OCI-LY3 (cell line): ENCODE measurements at regions not wholly inside any gene's neighbourhood (a gene's known extent, or its start where the extent isn't known, plus 50 kb on each side); places are given as distances from the start of the nearest gene placed in this dataset.

Experiments used
- H2AFZ ChIP-seq: fragments of 200-600, 300-600 bp; shearing (Covaris generic); 2 replicates; pipeline ENCODE4 v1.6.0; 2014; ENCODE audit warnings: antibody characterized with exemption, low read depth, low read length
- H3K27ac ChIP-seq: fragments of 200-600, 300-600 bp; sonication (generic); 2 replicates; pipeline ENCODE4 v1.5.1; 2014; ENCODE audit warnings: mild to moderate bottlenecking, low read length, moderate library complexity, mixed read lengths
- H3K27me3 ChIP-seq: fragments of 200-600, 300-600 bp; sonication (generic); 2 replicates; pipeline ENCODE4 v1.6.1; 2014; ENCODE audit warnings: low read depth, low read length, mixed read lengths
- H3K36me3 ChIP-seq: fragments of 200-600, 300-600 bp; sonication (generic); replicated peaks from 2 replicates; pipeline ENCODE3; 2014; ENCODE audit warnings: low read depth, low read length, mixed read lengths
- H3K4me1 ChIP-seq: fragments of 300-600, 200-600 bp; sonication (generic); 2 replicates; pipeline ENCODE4 v1.6.1; 2014; ENCODE audit warnings: low read length, mixed read lengths
- H3K4me2 ChIP-seq: fragments of 200-600, 300-600 bp; sonication (generic); 2 replicates; pipeline ENCODE4 v1.6.1; 2014; ENCODE audit warnings: low read length, mixed read lengths
- H3K4me3 ChIP-seq: fragments of 300-600, 200-600 bp; sonication (generic); 2 replicates; pipeline ENCODE4 v1.5.1; 2014; ENCODE audit warnings: antibody characterized with exemption, mild to moderate bottlenecking, low read length, moderate library complexity
- H3K79me2 ChIP-seq: fragments of 300-600, 200-600 bp; shearing (Covaris generic); 2 replicates; pipeline ENCODE4 v1.6.1; 2014; ENCODE audit warnings: mild to moderate bottlenecking, low read length, mixed read lengths
- H3K9ac ChIP-seq: fragments of 300-600, 200-600 bp; shearing (Covaris generic); 2 replicates; pipeline ENCODE4 v1.6.0; 2014; ENCODE audit warnings: mild to moderate bottlenecking, low read length, moderate library complexity
- H3K9me3 ChIP-seq: fragments of 200-600, 300-600 bp; shearing (Covaris generic); 2 replicates; pipeline ENCODE4 v1.6.1; 2014; ENCODE audit warnings: low read length, mixed read lengths; ENCODE audit not compliant: insufficient read depth
- H4K20me1 ChIP-seq: fragments of 200-600, 300-600 bp; sonication (generic); 2 replicates; pipeline ENCODE4 v1.6.1; 2016; ENCODE audit warnings: low read length, mixed read lengths; ENCODE audit not compliant: insufficient read depth
- EZH2phosphoT487 ChIP-seq: fragments of 200-600 bp; shearing (Covaris generic); IDR thresholded peaks from 2 replicates; pipeline ENCODE4 v1.6.1; 2018; ENCODE audit warnings: antibody characterized with exemption, mixed run types, low read depth
- TF ChIP-seq, protein P1 (sequence below): fragments of 200-600, 300-600 bp; sonication (generic); IDR thresholded peaks from 2 replicates; pipeline ENCODE4 v1.5.1; 2014; ENCODE audit warnings: antibody characterized with exemption, low read length, low read depth

DNA sequence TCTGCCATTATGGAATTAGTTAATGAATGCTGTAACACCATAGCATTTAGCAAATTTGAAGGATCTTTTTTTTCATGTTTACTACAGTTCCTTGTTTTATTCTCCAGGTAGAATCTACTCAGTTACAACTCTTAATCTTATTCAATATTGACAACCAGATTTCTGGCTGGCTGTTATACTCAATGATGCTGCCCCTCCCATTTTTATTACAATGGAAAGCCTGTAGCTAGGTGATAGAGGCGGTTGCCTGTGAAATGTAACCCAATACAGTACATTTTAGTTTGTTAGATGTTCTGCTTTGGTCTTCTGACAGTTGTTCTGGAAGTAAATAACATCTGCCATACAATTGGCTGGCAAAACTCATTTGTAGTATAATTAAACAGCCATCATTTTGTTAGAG is 294.2 kb downstream of the DMRTA1 start:
- no peak overlapping the region for H3K27ac ChIP-seq
- no peaks in the 10 kb centered on the region for H3K9me3 ChIP-seq
- no peaks in the 10 kb centered on the region for H3K4me1 ChIP-seq
- TF ChIP-seq, protein P1, sequence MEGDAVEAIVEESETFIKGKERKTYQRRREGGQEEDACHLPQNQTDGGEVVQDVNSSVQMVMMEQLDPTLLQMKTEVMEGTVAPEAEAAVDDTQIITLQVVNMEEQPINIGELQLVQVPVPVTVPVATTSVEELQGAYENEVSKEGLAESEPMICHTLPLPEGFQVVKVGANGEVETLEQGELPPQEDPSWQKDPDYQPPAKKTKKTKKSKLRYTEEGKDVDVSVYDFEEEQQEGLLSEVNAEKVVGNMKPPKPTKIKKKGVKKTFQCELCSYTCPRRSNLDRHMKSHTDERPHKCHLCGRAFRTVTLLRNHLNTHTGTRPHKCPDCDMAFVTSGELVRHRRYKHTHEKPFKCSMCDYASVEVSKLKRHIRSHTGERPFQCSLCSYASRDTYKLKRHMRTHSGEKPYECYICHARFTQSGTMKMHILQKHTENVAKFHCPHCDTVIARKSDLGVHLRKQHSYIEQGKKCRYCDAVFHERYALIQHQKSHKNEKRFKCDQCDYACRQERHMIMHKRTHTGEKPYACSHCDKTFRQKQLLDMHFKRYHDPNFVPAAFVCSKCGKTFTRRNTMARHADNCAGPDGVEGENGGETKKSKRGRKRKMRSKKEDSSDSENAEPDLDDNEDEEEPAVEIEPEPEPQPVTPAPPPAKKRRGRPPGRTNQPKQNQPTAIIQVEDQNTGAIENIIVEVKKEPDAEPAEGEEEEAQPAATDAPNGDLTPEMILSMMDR: no peak
- no peak for TF ChIP-seq EZH2phosphoT487
- no peaks in the 10 kb centered on the region for H4K20me1 ChIP-seq
- H3K27me3 ChIP-seq: no peaks in the 10 kb centered on the region
- H3K4me2 ChIP-seq: no peak overlapping the region
- no peak overlapping the region for H3K9ac ChIP-seq
- no peak overlapping the region for H3K4me3 ChIP-seq
- H2AFZ ChIP-seq: 0 out of 2 replicates have a peak overlapping the region, but pooled peaks have one; percentile 8
- H3K36me3 ChIP-seq: no peaks in the 10 kb centered on the region
- H3K79me2 ChIP-seq: no peaks in the 10 kb centered on the region

DNA sequence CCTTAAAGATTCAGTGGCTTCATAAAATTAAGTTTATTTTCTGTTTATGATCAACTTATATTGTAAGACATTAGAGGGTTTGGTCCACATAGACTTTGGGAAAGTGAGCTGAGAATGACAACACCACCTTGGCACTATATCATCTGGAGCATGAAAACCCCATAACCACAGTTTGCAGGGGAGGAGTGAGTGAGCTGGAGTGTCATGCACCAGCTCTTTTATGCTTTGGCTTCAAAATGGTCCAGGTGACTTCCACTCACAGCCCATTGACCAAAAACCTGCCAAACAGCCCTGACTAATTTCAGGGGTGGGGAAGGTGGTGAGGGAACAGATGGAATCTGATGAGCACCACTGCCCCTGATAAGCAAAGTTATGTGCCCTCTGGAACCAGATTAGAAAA is 295.8 kb downstream of the DMRTA1 start:
- H3K79me2 ChIP-seq: no peaks in the 10 kb centered on the region
- H3K27me3 ChIP-seq: no peaks in the 10 kb centered on the region
- TF ChIP-seq, protein P1: no peak
- TF ChIP-seq EZH2phosphoT487: no peak
- H3K36me3 ChIP-seq: no peaks in the 10 kb centered on the region
- no peak overlapping the region for H3K4me3 ChIP-seq
- no peaks in the 10 kb centered on the region for H3K4me1 ChIP-seq
- no peaks in the 10 kb centered on the region for H4K20me1 ChIP-seq
- H3K4me2 ChIP-seq: no peak overlapping the region
- H3K9me3 ChIP-seq: no peaks in the 10 kb centered on the region
- no peak overlapping the region for H2AFZ ChIP-seq
- H3K27ac ChIP-seq: no peak overlapping the region
- no peak overlapping the region for H3K9ac ChIP-seq

DNA sequence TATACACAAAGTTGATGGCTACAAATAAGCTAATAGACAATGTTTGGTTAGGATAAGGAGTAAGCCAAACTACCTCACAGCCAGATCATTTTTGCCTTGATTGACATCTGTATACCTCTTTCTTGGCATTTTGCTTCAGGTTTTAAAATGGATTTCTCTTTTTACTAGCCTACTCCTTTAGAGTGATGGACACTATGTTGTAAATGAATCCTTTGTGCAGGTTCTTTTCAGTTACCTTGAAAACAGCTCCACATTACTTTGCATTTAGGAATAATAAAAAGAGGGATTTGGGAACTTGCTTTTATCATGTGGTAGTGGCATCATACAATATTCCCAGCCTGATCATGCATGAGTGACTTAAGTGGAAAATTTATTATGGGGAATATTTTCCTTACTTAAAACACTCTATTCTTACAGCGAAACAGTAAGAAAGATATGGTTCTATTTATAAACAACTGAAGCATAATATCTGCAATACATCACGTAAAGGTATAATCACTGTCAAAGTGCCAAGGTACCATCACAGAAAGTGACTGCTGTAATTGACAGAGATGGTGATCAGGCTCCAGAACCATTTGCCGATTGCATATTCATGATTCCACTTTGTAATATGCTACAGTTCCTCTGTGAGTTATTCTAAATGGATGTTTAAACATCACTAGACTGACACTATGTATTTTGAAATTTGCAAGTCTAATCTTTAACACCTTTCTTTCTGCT is 327.0 kb downstream of the DMRTA1 start:
- H3K79me2 ChIP-seq: no peaks in the 10 kb centered on the region
- no peaks in the 10 kb centered on the region for H3K27me3 ChIP-seq
- H3K9me3 ChIP-seq: no peaks in the 10 kb centered on the region
- H2AFZ ChIP-seq: no peak overlapping the region; the same call in 1 of the 2 replicates
- no peak overlapping the region for H3K4me2 ChIP-seq
- H3K4me1 ChIP-seq: no peaks in the 10 kb centered on the region
- no peak overlapping the region for H3K4me3 ChIP-seq
- TF ChIP-seq EZH2phosphoT487: no peak
- TF ChIP-seq, protein P1: no peak
- H4K20me1 ChIP-seq: no peaks in the 10 kb centered on the region
- H3K36me3 ChIP-seq: no peaks in the 10 kb centered on the region
- H3K9ac ChIP-seq: no peak overlapping the region
- H3K27ac ChIP-seq: no peak overlapping the region

DNA sequence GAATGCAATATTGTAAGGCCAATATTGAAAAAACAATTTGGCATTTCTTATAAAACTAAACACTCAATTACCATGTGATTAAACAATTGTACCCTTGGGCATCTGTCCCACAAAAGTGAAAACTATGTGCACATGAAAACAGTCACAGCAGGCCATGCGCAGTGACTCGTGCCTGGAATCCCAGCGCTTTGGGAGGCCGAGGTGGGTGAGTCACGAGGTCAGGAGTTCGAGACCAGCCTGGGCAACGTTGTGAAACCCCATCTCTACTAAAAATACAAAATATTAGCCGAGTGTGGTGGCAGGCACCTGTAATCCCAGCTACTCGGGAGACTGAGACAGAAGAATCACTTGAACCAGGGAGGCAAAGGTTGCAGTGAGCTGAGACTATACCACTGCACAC is 343.7 kb downstream of the DMRTA1 start:
- Histone ChIP-seq H3K27ac (no peak overlapping the region), H3K9ac (no peak overlapping the region), H4K20me1 (no peaks in the 10 kb centered on the region), H3K27me3 (no peaks in the 10 kb centered on the region), H3K79me2 (no peaks in the 10 kb centered on the region), H2AFZ (no peak overlapping the region), H3K4me1 (no peaks in the 10 kb centered on the region), H3K4me3 (no peak overlapping the region), H3K9me3 (no peaks in the 10 kb centered on the region), H3K4me2 (no peak overlapping the region), H3K36me3 (no peaks in the 10 kb centered on the region)
- TF ChIP-seq, protein P1: no peak
- TF ChIP-seq EZH2phosphoT487: no peak
